ENCODE measurements at regions not wholly inside any gene's neighbourhood (a gene's known extent, or its start where the extent isn't known, plus 50 kb on each side); places are given as distances from the start of the nearest gene placed in this dataset.
A peak's percentile ranks its signal among the peaks of the same experiment; 100 is the strongest.

DNA sequence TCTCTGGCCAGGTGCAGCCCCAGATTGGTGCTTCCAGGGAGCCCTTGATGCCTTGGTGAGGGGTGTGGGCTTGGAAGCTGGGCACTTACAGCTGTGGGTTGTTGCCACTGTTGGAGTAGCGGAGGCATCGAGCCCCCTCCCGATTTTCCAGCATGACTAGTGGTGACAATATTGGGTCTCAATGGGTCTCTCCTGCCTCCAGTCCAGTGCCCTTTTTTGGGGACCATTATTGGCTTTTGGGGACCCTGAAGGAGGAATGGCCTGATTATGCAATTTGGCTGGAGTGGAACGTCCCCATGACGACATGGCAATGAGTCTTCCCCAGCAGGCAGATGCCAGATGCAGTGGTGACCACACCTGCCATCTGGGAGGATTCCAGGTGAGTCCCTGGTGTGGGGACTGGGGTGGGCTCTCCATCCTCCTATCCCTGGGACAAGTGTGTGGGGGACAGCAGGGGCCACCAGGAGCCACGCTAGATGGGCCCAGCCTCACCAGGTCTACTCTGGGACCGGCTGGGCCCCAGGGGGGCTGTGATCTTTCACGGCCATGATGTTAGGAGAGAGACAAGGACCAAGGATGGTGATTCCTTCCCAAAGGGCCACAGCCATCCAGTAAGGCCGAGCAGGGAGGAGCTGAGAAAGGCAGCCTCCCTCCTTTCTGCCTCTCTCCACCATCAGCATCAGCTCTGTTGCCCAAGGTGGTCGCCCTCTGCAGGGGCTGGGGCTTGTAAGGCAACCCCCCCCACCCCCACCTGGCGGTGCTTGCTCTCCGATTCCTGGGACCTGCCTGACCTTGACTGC, 196.8 kb downstream of the GOLGA6L6 start:
- no peak overlapping the region for H2AK9ac ChIP-seq (replicated peaks; ENCODE audit: low read depth, low read length, poor library complexity)
- no peak overlapping the region for H4K91ac ChIP-seq (ENCODE audit: insufficient read depth, low read depth, low read length)
- H3K27ac ChIP-seq (ENCODE audit: insufficient read depth, low read length) = no peak overlapping the region
- H3K18ac ChIP-seq (ENCODE audit: low read depth, low read length) = no peak overlapping the region
- in situ Hi-C loops (cut with MboI; ENCODE audit: low sequenced_read_pairs) (no loop called here), dilution Hi-C loops (cut with HindIII; ENCODE audit: low sequenced_read_pairs, unreplicated experiment) (no loop called here), intact Hi-C loops (cut with micrococcal nuclease) (no loop called here)
- no peak overlapping the region for H2BK15ac ChIP-seq (ENCODE audit: low read depth, low read length)
- H2BK5ac ChIP-seq (ENCODE audit: low read depth, low read length, poor library complexity, severe bottlenecking) = no peak overlapping the region
- no peak overlapping the region for H2BK20ac ChIP-seq (ENCODE audit: low read depth, low read length)
- no peak overlapping the region for H4K5ac ChIP-seq (ENCODE audit: low read depth, low read length)
- H3K79me1 ChIP-seq (ENCODE audit: low read depth in 1 of 2, low read length in 2 of 2) = no peaks in the 10 kb centered on the region
- no peak overlapping the region for H3K4ac ChIP-seq (ENCODE audit: low read depth, low read length)
- no peak overlapping the region for H3K14ac ChIP-seq (replicated peaks; ENCODE audit: low read depth, low read length)
- H3K4me3 ChIP-seq (ENCODE audit: insufficient read depth, low read depth, low read length) = no peak overlapping the region
- no peak overlapping the region for H2BK120ac ChIP-seq (ENCODE audit: low read depth, low read length)
- H3K4me1 ChIP-seq (ENCODE audit: control insufficient read depth, insufficient read depth, low read length) = no peaks in the 10 kb centered on the region
- H3K36me3 ChIP-seq (ENCODE audit: control insufficient read depth, insufficient read depth, low read length) = no peaks in the 10 kb centered on the region
- H2AFZ ChIP-seq (replicated peaks; ENCODE audit: low read length, poor library complexity) = peak overlapping the region; percentile 24
- no peak overlapping the region for H4K8ac ChIP-seq (ENCODE audit: low read depth in 2 of 2, low read length in 2 of 2)
- 53% methylated on average over 10 of the region's 12 CpGs; no CpG with 5 or more reads in 1 of the 2 experiments for WGBS, 2 experiments (ENCODE audit: extremely low coverage in 2 of 2, insufficient read length in 1 of 2)
- CTCF ChIA-PET = no interaction called here
- BruUV-seq (replicated peaks) = no TSS peak
- H3K56ac ChIP-seq (ENCODE audit: extremely low read depth, insufficient read depth, low read length) = no peak overlapping the region
- no peak overlapping the region for H3K9ac ChIP-seq (ENCODE audit: low read depth, low read length)
- TF ChIP-seq, protein P1, sequence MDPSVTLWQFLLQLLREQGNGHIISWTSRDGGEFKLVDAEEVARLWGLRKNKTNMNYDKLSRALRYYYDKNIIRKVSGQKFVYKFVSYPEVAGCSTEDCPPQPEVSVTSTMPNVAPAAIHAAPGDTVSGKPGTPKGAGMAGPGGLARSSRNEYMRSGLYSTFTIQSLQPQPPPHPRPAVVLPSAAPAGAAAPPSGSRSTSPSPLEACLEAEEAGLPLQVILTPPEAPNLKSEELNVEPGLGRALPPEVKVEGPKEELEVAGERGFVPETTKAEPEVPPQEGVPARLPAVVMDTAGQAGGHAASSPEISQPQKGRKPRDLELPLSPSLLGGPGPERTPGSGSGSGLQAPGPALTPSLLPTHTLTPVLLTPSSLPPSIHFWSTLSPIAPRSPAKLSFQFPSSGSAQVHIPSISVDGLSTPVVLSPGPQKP (IDR thresholded peaks at IDR 0.05; ENCODE audit: borderline replicate concordance, low read depth, low read length) = no peak
- no peak for TF ChIP-seq CEBPB (IDR thresholded peaks at IDR 0.05; ENCODE audit: low read depth, low read length)
- no peak for TF ChIP-seq MAZ (IDR thresholded peaks at IDR 0.05; ENCODE audit: borderline replicate concordance, low read depth, low read length)
- TF ChIP-seq SMC3 (IDR thresholded peaks at IDR 0.05; ENCODE audit: low read depth, low read length) = no peak
- TF ChIP-seq, protein P2, sequence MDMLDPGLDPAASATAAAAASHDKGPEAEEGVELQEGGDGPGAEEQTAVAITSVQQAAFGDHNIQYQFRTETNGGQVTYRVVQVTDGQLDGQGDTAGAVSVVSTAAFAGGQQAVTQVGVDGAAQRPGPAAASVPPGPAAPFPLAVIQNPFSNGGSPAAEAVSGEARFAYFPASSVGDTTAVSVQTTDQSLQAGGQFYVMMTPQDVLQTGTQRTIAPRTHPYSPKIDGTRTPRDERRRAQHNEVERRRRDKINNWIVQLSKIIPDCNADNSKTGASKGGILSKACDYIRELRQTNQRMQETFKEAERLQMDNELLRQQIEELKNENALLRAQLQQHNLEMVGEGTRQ (IDR thresholded peaks at IDR 0.05; ENCODE audit: low read depth, low read length) = no peak
- TF ChIP-seq RCOR1 (IDR thresholded peaks at IDR 0.05; ENCODE audit: insufficient replicate concordance, low read length) = no peak
- no peak for TF ChIP-seq RFX5 (IDR thresholded peaks at IDR 0.05; ENCODE audit: low read depth, low read length)
- TF ChIP-seq BHLHE40 (IDR thresholded peaks at IDR 0.05; ENCODE audit: low read depth, low read length) = no peak
- TF ChIP-seq FOS (IDR thresholded peaks at IDR 0.05; ENCODE audit: low read depth, low read length) = no peak
- POLR2A ChIA-PET (ENCODE audit: unreplicated experiment) = no interaction called here
- no peaks in the 10 kb centered on the region for H4K20me1 ChIP-seq (ENCODE audit: insufficient read depth, low read length)
- no peak overlapping the region for H3K4me2 ChIP-seq (ENCODE audit: low read depth, low read length)
- H3K27me3 ChIP-seq (ENCODE audit: control insufficient read depth, insufficient read depth, low read length) = no peaks in the 10 kb centered on the region
- H3K23ac ChIP-seq (ENCODE audit: low read depth, low read length) = no peak overlapping the region
- DNase-seq = no peak
- no peaks in the 10 kb centered on the region for H3K9me1 ChIP-seq (ENCODE audit: insufficient read depth, low read length)
- ATAC-seq (ENCODE audit: low read depth) = no peak
- no peak overlapping the region for H2AK5ac ChIP-seq (ENCODE audit: low read depth, low read length)
- H3K9me3 ChIP-seq (ENCODE audit: control insufficient read depth, insufficient read depth, low read length) = peaks cover 79% of the 10 kb centered on the region
